ENCODE measurements at regions not wholly inside any gene's neighbourhood (a gene's known extent, or its start where the extent isn't known, plus 50 kb on each side); places are given as distances from the start of the nearest gene placed in this dataset.

GRCh38 chr21:43348170-43348766 is 78.7 kb downstream of the SIK1 start:
- DNase-seq (ENCODE audit: low spot score), result no peak

GRCh38 chr21:43347461-43348169 is 79.3 kb downstream of the SIK1 start:
- no peak for DNase-seq (ENCODE audit: low spot score)

- no peak for DNase-seq (ENCODE audit: low spot score)
These were observed 80.4 kb downstream of the SIK1 start for GRCh38 chr21:43346551-43346950.

- DNase-seq (ENCODE audit: low spot score), result peak; percentile 62
These were observed 81.1 kb downstream of the SIK1 start for GRCh38 chr21:43345746-43346409.

GRCh38 chr21:43345046-43345745 is 81.7 kb downstream of the SIK1 start:
- no peak for DNase-seq (ENCODE audit: low spot score)

- DNase-seq (ENCODE audit: low spot score), result no peak
These were observed 82.7 kb downstream of the SIK1 start for GRCh38 chr21:43343992-43344886.

- no peak for DNase-seq (ENCODE audit: low spot score)
These were observed 83.6 kb downstream of the SIK1 start for GRCh38 chr21:43343095-43343991.

GRCh38 chr21:43342301-43342881 is 84.5 kb downstream of the SIK1 start:
- no peak for DNase-seq (ENCODE audit: low spot score)

GRCh38 chr21:43341378-43342161 is 85.4 kb downstream of the SIK1 start:
- DNase-seq (ENCODE audit: low spot score), result peak; percentile 46

- peak; percentile 80 for DNase-seq (ENCODE audit: low spot score)
These were observed 86.2 kb downstream of the SIK1 start for GRCh38 chr21:43340491-43341377.

GRCh38 chr21:43339668-43340067 is 87.3 kb downstream of the SIK1 start:
- no peak for DNase-seq (ENCODE audit: low spot score)

- no peak for DNase-seq (ENCODE audit: low spot score)
These were observed 88.0 kb downstream of the SIK1 start for GRCh38 chr21:43338951-43339350.

- DNase-seq (ENCODE audit: low spot score), result no peak
These were observed 88.9 kb downstream of the SIK1 start for GRCh38 chr21:43337901-43338655.

GRCh38 chr21:43335119-43335518 is 91.8 kb downstream of the SIK1 start:
- DNase-seq (ENCODE audit: low spot score), result no peak

- no peak for DNase-seq (ENCODE audit: low spot score)
These were observed 92.5 kb downstream of the SIK1 start for GRCh38 chr21:43334214-43334958.

GRCh38 chr21:43333298-43334062 is 93.5 kb downstream of the SIK1 start:
- DNase-seq (ENCODE audit: low spot score), result peak; percentile 88

Data from AG08396 (cell line).